PC-9 (cell line): ENCODE measurements at regions not wholly inside any gene's neighbourhood (a gene's known extent, or its start where the extent isn't known, plus 50 kb on each side); places are given as distances from the start of the nearest gene placed in this dataset.
A peak's percentile ranks its signal among the peaks of the same experiment; 100 is the strongest.

Source experiments
- BruUV-seq: library from RNA; stranded (reverse); fragments of 400-500 nt; replicated peaks from 2 replicates; lab custom pipeline; 2021; lab: Mats Ljungman, UMichigan
- CTCF ChIA-PET: fragments of 300-600 bp; sonication (Branson Sonifier 250); formaldehyde crosslinking; loops from one replicate; lab custom pipeline; 2022; ENCODE audit warnings: antibody characterized with exemption; lab: Charles Lee
- POLR2A ChIA-PET: fragments of 300-600 bp; sonication (Branson Sonifier 250); formaldehyde crosslinking; loops from one replicate; lab custom pipeline; 2022; ENCODE audit warnings: antibody characterized with exemption; ENCODE audit not compliant: unreplicated experiment; lab: Charles Lee
- DNase-seq, 2 experiments: peaks; one replicate each; pipeline versions ENCODE4 v3.0.0 to v3.0.0-alpha.2; 2015 to 2022; ENCODE audit warnings: mixed read lengths in 1 of 2
- H2AFZ ChIP-seq: fragments of 200-600 bp; sonication (generic); 2 replicates; pipeline ENCODE4 v1.8.1; 2017; ENCODE audit warnings: antibody characterized with exemption
- H3F3A ChIP-seq: fragments of 200-600 bp; sonication (generic); 2 replicates; pipeline ENCODE4 v1.8.1; 2017; ENCODE audit warnings: antibody characterized with exemption, mild to moderate bottlenecking, low read depth; ENCODE audit not compliant: insufficient read depth
- H3K27ac ChIP-seq: fragments of 200-600 bp; sonication (generic); 2 replicates; pipeline ENCODE4 v1.6.1; 2016; ENCODE audit warnings: mixed run types
- H3K27me3 ChIP-seq: fragments of 200-600 bp; sonication (generic); 2 replicates; pipeline ENCODE4 v1.6.1; 2016; ENCODE audit warnings: low read depth, mixed run types; ENCODE audit not compliant: insufficient read depth
- H3K36me3 ChIP-seq: fragments of 200-600 bp; sonication (generic); 2 replicates; pipeline ENCODE4 v1.6.1; 2016; ENCODE audit warnings: low read depth, mixed run types
- H3K4me1 ChIP-seq: fragments of 200-600 bp; sonication (generic); replicated peaks from 2 replicates; pipeline ENCODE4 v1.6.1; 2016; ENCODE audit warnings: mixed run types; ENCODE audit not compliant: insufficient read depth
- H3K4me2 ChIP-seq: fragments of 200-600 bp; sonication (generic); 2 replicates; pipeline ENCODE4 v1.6.1; 2017; ENCODE audit warnings: mixed run types
- H3K4me3 ChIP-seq: fragments of 200-600 bp; sonication (generic); 2 replicates; pipeline ENCODE4 v1.6.1; 2016; ENCODE audit warnings: mixed run types
- H3K79me2 ChIP-seq: fragments of 200-600 bp; sonication (generic); 2 replicates; pipeline ENCODE4 v1.6.1; 2017; ENCODE audit warnings: low read depth, mixed run types
- H3K9me2 ChIP-seq: fragments of 200-600 bp; sonication (generic); 2 replicates; pipeline ENCODE4 v1.8.1; 2017; ENCODE audit warnings: mild to moderate bottlenecking; ENCODE audit not compliant: insufficient read depth
- H3K9me3 ChIP-seq: fragments of 200-600 bp; sonication (generic); 2 replicates; pipeline ENCODE4 v1.8.1; 2016; ENCODE audit warnings: low read depth; ENCODE audit not compliant: insufficient read depth
- H4K20me1 ChIP-seq: fragments of 200-600 bp; sonication (generic); 2 replicates; pipeline ENCODE4 v1.8.1; 2017; ENCODE audit not compliant: insufficient read depth
- CTCF ChIP-seq: fragments of 200-600 bp; sonication (generic); conservative IDR thresholded peaks from 2 replicates; pipeline ENCODE4 v1.6.1; 2017; ENCODE audit warnings: mixed run types, antibody characterized with exemption, mild to moderate bottlenecking, moderate library complexity
- EZH2 ChIP-seq: fragments of 200-600 bp; sonication (generic); IDR thresholded peaks from 2 replicates; pipeline ENCODE4 v1.8.0; 2017; ENCODE audit warnings: antibody characterized with exemption, low read depth
- intact Hi-C: fragments of 100-400 bp; cut with micrococcal nuclease; formaldehyde crosslinking; loops from one replicate; pipeline ENCODE4 v1.10.0; 2022; ENCODE audit not compliant: unreplicated experiment

GRCh38 chr14:42944284-42944683, 1337.6 kb downstream of the LRFN5 start:
- TF ChIP-seq CTCF (no peak), EZH2 (no peak)
- BruUV-seq = no TSS peak
- H2AFZ ChIP-seq = no peak overlapping the region
- no peak overlapping the region for H3K27ac ChIP-seq
- H3K27me3 ChIP-seq = no peaks in the 10 kb centered on the region
- no peaks in the 10 kb centered on the region for H3K9me2 ChIP-seq
- ChIA-PET CTCF (no interaction called here), POLR2A (no interaction called here)
- H3K4me3 ChIP-seq = no peak overlapping the region
- H4K20me1 ChIP-seq = no peaks in the 10 kb centered on the region
- no peaks in the 10 kb centered on the region for H3K36me3 ChIP-seq
- H3K9me3 ChIP-seq = no peaks in the 10 kb centered on the region
- no peaks in the 10 kb centered on the region for H3K4me1 ChIP-seq
- H3K4me2 ChIP-seq = peak overlapping the region; percentile 17; the same call in 1 of the 2 replicates
- H3F3A ChIP-seq = no peaks in the 10 kb centered on the region
- H3K79me2 ChIP-seq = no peaks in the 10 kb centered on the region
- intact Hi-C loops = no loop called here
- no peak for DNase-seq

- no peak overlapping the region for H2AFZ ChIP-seq
- H3K9me3 ChIP-seq = no peaks in the 10 kb centered on the region
- H3K27me3 ChIP-seq = no peaks in the 10 kb centered on the region
- H3K4me2 ChIP-seq = no peak overlapping the region
- intact Hi-C loops = no loop called here
- ChIA-PET POLR2A (no interaction called here), CTCF (no interaction called here)
- no peaks in the 10 kb centered on the region for H4K20me1 ChIP-seq
- H3K79me2 ChIP-seq = no peaks in the 10 kb centered on the region
- no peak for DNase-seq
- BruUV-seq = no TSS peak
- H3K4me1 ChIP-seq = 0 out of 2 replicates have a peak, but pooled peaks cover 9% of the 10 kb centered on the region
- no peaks in the 10 kb centered on the region for H3K9me2 ChIP-seq
- H3F3A ChIP-seq = no peaks in the 10 kb centered on the region
- H3K36me3 ChIP-seq = no peaks in the 10 kb centered on the region
- H3K4me3 ChIP-seq = no peak overlapping the region
- no peak overlapping the region for H3K27ac ChIP-seq
- no peak for TF ChIP-seq CTCF
- TF ChIP-seq EZH2 = no peak
These were observed 1324.6 kb downstream of the LRFN5 start for GRCh38 chr14:42931308-42931707.

GRCh38 chr14:42929806-42930480, 1323.3 kb downstream of the LRFN5 start:
- TF ChIP-seq CTCF (no peak), EZH2 (no peak)
- H3F3A ChIP-seq = no peaks in the 10 kb centered on the region
- H3K79me2 ChIP-seq = no peaks in the 10 kb centered on the region
- H3K9me3 ChIP-seq = no peaks in the 10 kb centered on the region
- BruUV-seq = no TSS peak
- DNase-seq = no peak
- ChIA-PET POLR2A (no interaction called here), CTCF (no interaction called here)
- 0 out of 2 replicates have a peak, but pooled peaks cover 9% of the 10 kb centered on the region for H3K4me1 ChIP-seq
- no peak overlapping the region for H3K4me3 ChIP-seq
- H2AFZ ChIP-seq = no peak overlapping the region
- H3K27me3 ChIP-seq = no peaks in the 10 kb centered on the region
- intact Hi-C loops = no loop called here
- H3K9me2 ChIP-seq = no peaks in the 10 kb centered on the region
- no peak overlapping the region for H3K27ac ChIP-seq
- no peak overlapping the region for H3K4me2 ChIP-seq
- H3K36me3 ChIP-seq = no peaks in the 10 kb centered on the region
- H4K20me1 ChIP-seq = no peaks in the 10 kb centered on the region
